CD4-positive, alpha-beta T cell (primary cell): ENCODE measurements at regions not wholly inside any gene's neighbourhood (a gene's known extent, or its start where the extent isn't known, plus 50 kb on each side); places are given as distances from the start of the nearest gene placed in this dataset.

Experiments used
- ATAC-seq: fragments of 200-7000 bp; cut with Tn5 transposase; one replicate; pipeline ENCODE4 v1.10.0; 2022; ENCODE audit warnings: mild to moderate bottlenecking; ENCODE audit not compliant: poor library complexity
- CTCF ChIA-PET: fragments of 350-600 bp; sonication (Branson Sonifier 250); formaldehyde crosslinking; loops from one replicate; lab custom pipeline; 2021; ENCODE audit warnings: antibody characterized with exemption, inconsistent platforms; lab: Charles Lee
- POLR2A ChIA-PET: fragments of 350-600 bp; sonication (Branson Sonifier 250); formaldehyde crosslinking; loops from one replicate; lab custom pipeline; 2021; ENCODE audit warnings: antibody characterized with exemption, inconsistent platforms; lab: Charles Lee
- DNase-seq, 14 experiments: peaks; one replicate each; pipeline ENCODE4 v3.0.0-alpha.2; 2013 to 2020; ENCODE audit warnings: mixed read lengths in 2 of 14
- H3K27ac ChIP-seq, 2 donors: one replicate each; pipeline versions ENCODE4 v1.5.1 to v1.7.0; 2013; ENCODE audit warnings: low read length in 2 of 2, low read depth in 1 of 2, mild to moderate bottlenecking in 1 of 2
- H3K27me3 ChIP-seq, 2 experiments: 1 replicate in 1 of 2; 2 replicates in 1 of 2; pipeline versions ENCODE4 v1.6.1 to v1.7.0; 2013; ENCODE audit warnings: low read length in 2 of 2, control low read depth in 1 of 2, mild to moderate bottlenecking in 1 of 2, moderate library complexity in 1 of 2; ENCODE audit not compliant: insufficient read depth in 2 of 2, control insufficient read depth in 1 of 2
- H3K36me3 ChIP-seq: one replicate; pipeline ENCODE4 v1.6.1; 2013; ENCODE audit warnings: low read length, control low read depth; ENCODE audit not compliant: insufficient read depth
- H3K4me1 ChIP-seq: one replicate; pipeline ENCODE4 v1.6.1; 2013; ENCODE audit warnings: low read length, control low read depth; ENCODE audit not compliant: insufficient read depth
- H3K4me3 ChIP-seq: one replicate; pipeline ENCODE4 v1.5.1; 2013; ENCODE audit warnings: mild to moderate bottlenecking, low read length, moderate library complexity
- H3K9me3 ChIP-seq, 2 experiments: 1 replicate in 1 of 2; 2 replicates in 1 of 2; pipeline versions ENCODE4 v1.6.1 to v1.7.0; 2013; ENCODE audit warnings: low read length in 2 of 2, mild to moderate bottlenecking in 2 of 2, control low read depth in 1 of 2, moderate library complexity in 1 of 2; ENCODE audit not compliant: control insufficient read depth in 1 of 2, insufficient read depth in 1 of 2
- H3K27ac Mint-ChIP-seq: one replicate; pipeline ENCODE4 v1.8.0; 2020; ENCODE audit warnings: mixed read lengths
- H3K27me3 Mint-ChIP-seq: one replicate; pipeline ENCODE4 v1.8.0; 2021; ENCODE audit warnings: mixed read lengths
- H3K36me3 Mint-ChIP-seq: one replicate; pipeline ENCODE4 v1.8.0; 2021; ENCODE audit warnings: low read depth, mixed read lengths
- H3K4me1 Mint-ChIP-seq: one replicate; pipeline ENCODE4 v1.8.0; 2021; ENCODE audit warnings: low read depth, mixed read lengths
- H3K4me3 Mint-ChIP-seq: one replicate; pipeline ENCODE4 v1.8.0; 2020; ENCODE audit warnings: mild to moderate bottlenecking, mixed read lengths
- H3K9me3 Mint-ChIP-seq: one replicate; pipeline ENCODE4 v1.8.0; 2020; ENCODE audit warnings: mixed read lengths
- intact Hi-C, 2 experiments: fragments of 100-400 bp; cut with DNase I in 1 of 2; cut with micrococcal nuclease in 1 of 2; formaldehyde crosslinking; loops; one replicate each; pipeline versions ENCODE4 v1.15.1 to v1.9.0; 2023 to 2025; cut with DNase I, micrococcal nuclease
- TF ChIP-seq, protein P1 (sequence below): fragments of 200-600 bp; IDR thresholded peaks from one replicate; pipeline ENCODE4 v1.8.0; 2022; ENCODE audit warnings: antibody characterized with exemption, mild to moderate bottlenecking

DNA sequence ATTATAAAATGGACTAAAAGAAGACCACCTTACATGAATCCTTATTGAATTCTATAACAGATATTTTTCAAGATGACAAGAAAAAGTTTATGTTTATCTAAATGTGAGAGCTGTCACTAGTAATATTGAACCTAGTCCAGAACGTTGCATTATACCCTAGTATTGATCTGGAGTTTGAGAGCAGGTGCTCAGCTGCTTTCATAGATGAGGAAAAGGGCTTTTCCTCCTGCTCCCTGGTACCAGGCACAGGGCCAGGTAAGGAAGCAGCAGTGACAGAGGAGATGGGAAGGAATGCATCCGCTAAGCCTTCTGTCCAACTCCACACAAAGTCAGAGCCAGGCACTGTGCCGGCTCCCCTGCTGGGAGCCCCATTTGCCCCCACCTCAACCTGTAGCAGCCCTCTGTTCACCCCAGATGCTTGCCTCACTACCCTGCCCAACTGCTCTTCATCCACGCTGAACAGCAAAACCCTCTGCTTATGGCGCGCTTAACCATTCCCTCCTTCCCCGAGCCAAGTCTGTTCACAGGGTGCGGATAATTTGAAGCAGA, 393.1 kb downstream of the FRK start:
- H3K36me3 Mint-ChIP-seq = no peaks in the 10 kb centered on the region
- DNase-seq (no peak), ATAC-seq (no peak)
- H3K4me1 ChIP-seq = no peaks in the 10 kb centered on the region
- no peaks in the 10 kb centered on the region for H3K9me3 ChIP-seq
- H3K27me3 ChIP-seq = no peaks in the 10 kb centered on the region
- peaks cover 2% of the 10 kb centered on the region for H3K9me3 Mint-ChIP-seq
- no peak overlapping the region for H3K4me3 Mint-ChIP-seq
- CTCF ChIA-PET = no interaction called here
- H3K27me3 Mint-ChIP-seq = no peaks in the 10 kb centered on the region
- POLR2A ChIA-PET = no interaction called here
- H3K4me1 Mint-ChIP-seq = no peaks in the 10 kb centered on the region
- TF ChIP-seq, protein P1, sequence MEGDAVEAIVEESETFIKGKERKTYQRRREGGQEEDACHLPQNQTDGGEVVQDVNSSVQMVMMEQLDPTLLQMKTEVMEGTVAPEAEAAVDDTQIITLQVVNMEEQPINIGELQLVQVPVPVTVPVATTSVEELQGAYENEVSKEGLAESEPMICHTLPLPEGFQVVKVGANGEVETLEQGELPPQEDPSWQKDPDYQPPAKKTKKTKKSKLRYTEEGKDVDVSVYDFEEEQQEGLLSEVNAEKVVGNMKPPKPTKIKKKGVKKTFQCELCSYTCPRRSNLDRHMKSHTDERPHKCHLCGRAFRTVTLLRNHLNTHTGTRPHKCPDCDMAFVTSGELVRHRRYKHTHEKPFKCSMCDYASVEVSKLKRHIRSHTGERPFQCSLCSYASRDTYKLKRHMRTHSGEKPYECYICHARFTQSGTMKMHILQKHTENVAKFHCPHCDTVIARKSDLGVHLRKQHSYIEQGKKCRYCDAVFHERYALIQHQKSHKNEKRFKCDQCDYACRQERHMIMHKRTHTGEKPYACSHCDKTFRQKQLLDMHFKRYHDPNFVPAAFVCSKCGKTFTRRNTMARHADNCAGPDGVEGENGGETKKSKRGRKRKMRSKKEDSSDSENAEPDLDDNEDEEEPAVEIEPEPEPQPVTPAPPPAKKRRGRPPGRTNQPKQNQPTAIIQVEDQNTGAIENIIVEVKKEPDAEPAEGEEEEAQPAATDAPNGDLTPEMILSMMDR = no peak
- no peak overlapping the region for H3K4me3 ChIP-seq
- no peak overlapping the region for H3K27ac ChIP-seq
- no peak overlapping the region for H3K27ac Mint-ChIP-seq
- intact Hi-C loops = no loop called here
- no peaks in the 10 kb centered on the region for H3K36me3 ChIP-seq

- Histone ChIP-seq H3K36me3 (no peaks in the 10 kb centered on the region), H3K9me3 (no peaks in the 10 kb centered on the region), H3K27me3 (no peaks in the 10 kb centered on the region), H3K4me1 (no peaks in the 10 kb centered on the region), H3K4me3 (no peak overlapping the region), H3K27ac (no peak overlapping the region)
- Mint-ChIP-seq H3K27ac (no peak overlapping the region), H3K36me3 (no peaks in the 10 kb centered on the region), H3K4me1 (no peaks in the 10 kb centered on the region), H3K27me3 (no peaks in the 10 kb centered on the region), H3K9me3 (peaks cover 2% of the 10 kb centered on the region), H3K4me3 (no peak overlapping the region)
- no peak for DNase-seq
- CTCF ChIA-PET = no interaction called here
- POLR2A ChIA-PET = no interaction called here
- no peak for ATAC-seq
- intact Hi-C loops = no loop called here
- TF ChIP-seq, protein P1 = no peak
Measured at GRCh38 chr6:115666997-115667396, 393.7 kb downstream of the FRK start.

DNA sequence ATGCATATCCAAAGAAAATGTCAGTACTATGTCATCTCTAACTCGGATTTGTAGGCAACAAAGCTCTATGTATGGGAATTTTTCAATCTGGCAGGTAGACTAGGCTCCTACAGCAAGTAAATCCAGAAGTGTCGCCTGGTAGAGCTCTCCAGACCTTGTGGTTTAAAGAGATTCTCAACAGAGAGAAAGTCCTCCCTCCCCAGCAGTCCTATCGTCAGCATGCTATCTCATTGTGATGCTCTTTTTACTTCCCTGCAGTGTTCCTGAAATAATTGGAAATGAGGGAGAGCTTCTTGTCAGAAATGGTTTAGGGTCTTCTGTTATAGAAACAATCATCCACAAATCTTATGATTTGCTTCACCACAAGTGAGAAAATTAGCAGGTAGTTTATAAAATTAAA, 395.4 kb downstream of the FRK start:
- Mint-ChIP-seq H3K27ac (no peak overlapping the region), H3K4me3 (no peak overlapping the region), H3K27me3 (no peaks in the 10 kb centered on the region), H3K9me3 (peaks cover 2% of the 10 kb centered on the region), H3K4me1 (no peaks in the 10 kb centered on the region), H3K36me3 (no peaks in the 10 kb centered on the region)
- H3K36me3 ChIP-seq = no peaks in the 10 kb centered on the region
- POLR2A ChIA-PET = no interaction called here
- TF ChIP-seq, protein P1 = no peak
- no peak for ATAC-seq
- H3K27me3 ChIP-seq = no peaks in the 10 kb centered on the region
- H3K4me3 ChIP-seq = no peak overlapping the region
- no peak overlapping the region for H3K27ac ChIP-seq
- CTCF ChIA-PET = no interaction called here
- H3K9me3 ChIP-seq = no peaks in the 10 kb centered on the region
- DNase-seq = no peak
- no peaks in the 10 kb centered on the region for H3K4me1 ChIP-seq
- intact Hi-C loops = no loop called here
